HCT116 (cell line): ENCODE measurements at regions not wholly inside any gene's neighbourhood (a gene's known extent, or its start where the extent isn't known, plus 50 kb on each side); places are given as distances from the start of the nearest gene placed in this dataset.

Experiments used
- ATAC-seq: fragments of 200-7000 bp; cut with Tn5 transposase; 2 replicates; pipeline ENCODE4 v1.9.1; 2020; ENCODE audit warnings: mild to moderate bottlenecking, moderate library complexity
- BruUV-seq: library from RNA; stranded (reverse); fragments of 400-500 nt; replicated peaks from 2 replicates; lab custom pipeline; 2021; lab: Mats Ljungman, UMichigan
- CTCF ChIA-PET: fragments of 300-600 bp; sonication (Branson Sonifier 250); formaldehyde crosslinking; loops from one replicate; lab custom pipeline; 2021; ENCODE audit warnings: antibody characterized with exemption; lab: Charles Lee
- POLR2A ChIA-PET: fragments of 300-600, 350-600 bp; sonication (Branson Sonifier 250); formaldehyde crosslinking; loops from one replicate; lab custom pipeline; 2021; ENCODE audit warnings: antibody characterized with exemption; lab: Charles Lee
- RAD21 ChIA-PET, 2 experiments: fragments of 300-600 bp; sonication (Branson Sonifier 250); formaldehyde crosslinking; loops; one replicate each; lab custom pipeline; 2023; ENCODE audit warnings: low total read pairs in 2 of 2; ENCODE audit not compliant: uncharacterized antibody in 2 of 2, unreplicated experiment in 2 of 2, low non-redundant PET in 1 of 2; lab: Charles Lee
- DNase-seq: peaks from one replicate; pipeline ENCODE4 v3.0.0-alpha.2; 2010; ENCODE audit warnings: low read depth, low spot score
- H2AFZ ChIP-seq: fragments of 200-600 bp; shearing (Covaris generic), sonication (generic); 2 replicates; pipeline ENCODE4 v1.6.1; 2017; ENCODE audit warnings: low read depth, mixed run types, mixed read lengths, antibody characterized with exemption, low read length; ENCODE audit not compliant: poor library complexity, severe bottlenecking
- H3K27ac ChIP-seq: 2 replicates; pipeline ENCODE4 v1.5.1; 2012; ENCODE audit warnings: low read depth, low read length
- H3K27me3 ChIP-seq: fragments of 200-600 bp; sonication (generic); 2 replicates; pipeline ENCODE4 v1.6.1; 2016; ENCODE audit warnings: mixed run types, low read length, mixed read lengths; ENCODE audit not compliant: insufficient read depth
- H3K36me3 ChIP-seq, 2 experiments: fragments of 200-500 bp in 1 of 2; fragments of 200-600 bp in 1 of 2; sonication (Bioruptor generic) in 1 of 2; sonication (generic) in 1 of 2; 2 replicates each; pipeline versions ENCODE4 v1.5.1 to v1.6.1; 2014 to 2016; ENCODE audit warnings: low read length in 2 of 2, inconsistent platforms in 1 of 2, mixed read lengths in 1 of 2, mixed run types in 1 of 2; ENCODE audit not compliant: insufficient read depth in 2 of 2, control insufficient read depth in 1 of 2
- H3K4me1 ChIP-seq, 2 experiments: fragments of 200-600 bp in 1 of 2; sonication (generic) in 1 of 2; 2 replicates each; pipeline versions ENCODE4 v1.5.1 to v1.6.1; 2012 to 2017; ENCODE audit warnings: low read length in 2 of 2, inconsistent platforms in 1 of 2, mild to moderate bottlenecking in 1 of 2, mixed read lengths in 1 of 2, mixed run types in 1 of 2, moderate library complexity in 1 of 2; ENCODE audit not compliant: insufficient read depth in 2 of 2, control insufficient read depth in 1 of 2
- H3K4me2 ChIP-seq: fragments of 200-600 bp; sonication (generic); 2 replicates; pipeline ENCODE4 v1.6.1; 2017; ENCODE audit warnings: mixed run types, low read length, mixed read lengths
- H3K4me3 ChIP-seq, 2 experiments: fragments of 200-600 bp in 1 of 2; sonication (generic) in 1 of 2; replicated peaks in 1 of 2; 2 replicates each; pipeline ENCODE4 v1.5.1; 2011 to 2016; ENCODE audit warnings: low read length in 2 of 2, control low read depth in 1 of 2, low read depth in 1 of 2, mild to moderate bottlenecking in 1 of 2, mixed read lengths in 1 of 2, mixed run types in 1 of 2
- H3K79me2 ChIP-seq: fragments of 200-600 bp; sonication (generic); 2 replicates; pipeline ENCODE4 v1.6.1; 2017; ENCODE audit warnings: mild to moderate bottlenecking, mixed run types, low read length, moderate library complexity, mixed read lengths; ENCODE audit not compliant: insufficient read depth
- H3K9ac ChIP-seq: fragments of 200-600 bp; sonication (generic); 2 replicates; pipeline ENCODE4 v1.6.1; 2016; ENCODE audit warnings: low read length, mixed read lengths
- H3K9me2 ChIP-seq: fragments of 200-600 bp; sonication (generic), shearing (Covaris generic); 2 replicates; pipeline ENCODE4 v1.6.1; 2017; ENCODE audit warnings: mixed run types, mild to moderate bottlenecking, moderate library complexity; ENCODE audit not compliant: insufficient read depth
- H3K9me3 ChIP-seq, 2 experiments: fragments of 200-500 bp in 1 of 2; fragments of 200-600 bp in 1 of 2; sonication (Bioruptor generic) in 1 of 2; sonication (generic) in 1 of 2; 2 replicates each; pipeline ENCODE4 v1.6.1; 2014 to 2017; ENCODE audit warnings: low read length in 2 of 2, mixed read lengths in 2 of 2, inconsistent platforms in 1 of 2, low read depth in 1 of 2, mild to moderate bottlenecking in 1 of 2, mixed run types in 1 of 2, moderate library complexity in 1 of 2; ENCODE audit not compliant: control insufficient read depth in 1 of 2, insufficient read depth in 1 of 2
- H4K20me1 ChIP-seq: fragments of 200-600 bp; sonication (generic), shearing (Covaris generic); 2 replicates; pipeline ENCODE4 v1.6.1; 2017; ENCODE audit warnings: mixed run types, mild to moderate bottlenecking, moderate library complexity; ENCODE audit not compliant: insufficient read depth
- EZH2 ChIP-seq: fragments of 200-600 bp; sonication (generic); IDR thresholded peaks from 2 replicates; pipeline ENCODE4 v1.6.1; 2017; ENCODE audit warnings: antibody characterized with exemption, mixed run types
- EZH2phosphoT487 ChIP-seq: fragments of 200-600 bp; IDR thresholded peaks from 2 replicates; pipeline ENCODE4 v1.6.1; 2018; ENCODE audit warnings: antibody characterized with exemption, borderline replicate concordance
- JUND ChIP-seq: IDR thresholded peaks from 2 replicates; pipeline ENCODE4 v1.6.1; 2012
- MAX ChIP-seq: IDR thresholded peaks from 2 replicates; pipeline ENCODE4 v1.6.1; 2012
- POLR2AphosphoS5 ChIP-seq: IDR thresholded peaks from 2 replicates; pipeline ENCODE4 v1.6.1; 2011; ENCODE audit warnings: mild to moderate bottlenecking, low read depth, low read length, moderate library complexity
- RAD21 ChIP-seq: IDR thresholded peaks from 2 replicates; pipeline ENCODE4 v1.6.1; 2012; ENCODE audit warnings: low read depth, mild to moderate bottlenecking
- REST ChIP-seq: IDR thresholded peaks from 2 replicates; pipeline ENCODE4 v1.6.1; 2012; ENCODE audit warnings: low read depth
- SP1 ChIP-seq: IDR thresholded peaks from 2 replicates; pipeline ENCODE4 v1.6.1; 2012; ENCODE audit warnings: low read depth
- SRF ChIP-seq: IDR thresholded peaks from 2 replicates; pipeline ENCODE4 v1.6.1; 2012; ENCODE audit warnings: low read depth
- TCF7L2 ChIP-seq: IDR thresholded peaks from 2 replicates; pipeline ENCODE4 v1.7.0; 2011; ENCODE audit warnings: borderline replicate concordance, inconsistent platforms; ENCODE audit not compliant: insufficient read depth, insufficient read length; ENCODE audit errors: extremely low read depth
- YY1 ChIP-seq: IDR thresholded peaks from 2 replicates; pipeline ENCODE4 v1.6.1; 2011; ENCODE audit warnings: low read length, low read depth, moderate library complexity, mild to moderate bottlenecking; ENCODE audit not compliant: insufficient replicate concordance; ENCODE audit errors: extremely low read depth
- ZFX ChIP-seq: fragments of 450-650 bp; IDR thresholded peaks from 2 replicates; pipeline ENCODE4 v1.6.1; 2017
- intact Hi-C: fragments of 100-400 bp; cut with micrococcal nuclease; formaldehyde crosslinking; loops from 2 replicates; pipeline ENCODE4 v1.10.0; 2022

GRCh38 chr7:153444641-153445040 lies 607.6 kb upstream of the DPP6 start:
- no TSS peak for BruUV-seq
- H3K79me2 ChIP-seq, result no peaks in the 10 kb centered on the region
- H3K27ac ChIP-seq, result no peak overlapping the region
- no peaks in the 10 kb centered on the region for H3K9me2 ChIP-seq
- H3K4me3 ChIP-seq, result no peak overlapping the region
- H3K4me2 ChIP-seq, result no peak overlapping the region
- intact Hi-C loops, result no loop called here
- ATAC-seq (no peak), DNase-seq (no peak)
- no peaks in the 10 kb centered on the region for H3K4me1 ChIP-seq
- ChIA-PET RAD21 (no interaction called here), POLR2A (no interaction called here), CTCF (no interaction called here)
- H3K9ac ChIP-seq, result no peak overlapping the region
- H3K9me3 ChIP-seq, result peaks cover 4 to 5% of the 10 kb centered on the region in 2 experiments; a peak in 2 of 4 replicates
- no peak for TF ChIP-seq REST
- no peak for TF ChIP-seq SRF
- TF ChIP-seq EZH2, result no peak
- TF ChIP-seq TCF7L2, result no peak
- no peak for TF ChIP-seq MAX
- no peak for TF ChIP-seq JUND
- no peak for TF ChIP-seq EZH2phosphoT487
- no peak for TF ChIP-seq RAD21
- TF ChIP-seq SP1, result no peak
- no peak for TF ChIP-seq ZFX
- TF ChIP-seq POLR2AphosphoS5, result no peak
- TF ChIP-seq YY1, result no peak
- no peaks in the 10 kb centered on the region for H3K36me3 ChIP-seq
- H2AFZ ChIP-seq, result no peak overlapping the region
- no peaks in the 10 kb centered on the region for H3K27me3 ChIP-seq
- H4K20me1 ChIP-seq, result no peaks in the 10 kb centered on the region
